Activated CD4-positive, CD25-positive, alpha-beta regulatory T cell treated with anti-CD3 and anti-CD28 coated beads, Interleukin-2, amount 50 U/mL, for 16 hours (primary cell): ENCODE measurements at regions not wholly inside any gene's neighbourhood (a gene's known extent, or its start where the extent isn't known, plus 50 kb on each side); places are given as distances from the start of the nearest gene placed in this dataset.

Experiments used
- DNase-seq: peaks from one replicate; pipeline ENCODE4 v3.0.0-alpha.2; 2020; ENCODE audit warnings: low read depth, low spot score

DNA sequence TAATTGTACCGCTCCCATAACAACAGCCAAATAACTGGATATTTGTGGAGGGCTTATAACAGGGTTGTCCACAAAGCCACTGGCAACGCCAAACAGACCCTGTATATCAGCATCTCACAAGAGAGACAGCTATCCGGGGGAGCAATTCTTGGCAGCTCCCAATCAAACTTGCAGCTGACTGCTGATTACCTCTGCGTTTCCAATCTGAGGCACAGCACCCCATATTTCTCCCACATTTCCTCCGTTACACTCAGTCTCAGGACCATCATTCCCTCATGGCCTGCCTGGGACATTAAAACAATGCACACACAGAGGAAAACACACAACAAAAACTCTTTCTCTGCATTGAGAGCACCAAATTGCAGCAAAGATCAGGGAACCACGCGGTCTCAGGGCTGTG is 67.8 kb upstream of the SDK1 start:
- DNase-seq = no peak

- no peak for DNase-seq
These were observed 67.0 kb upstream of the SDK1 start for GRCh38 chr7:3234051-3234450.

DNA sequence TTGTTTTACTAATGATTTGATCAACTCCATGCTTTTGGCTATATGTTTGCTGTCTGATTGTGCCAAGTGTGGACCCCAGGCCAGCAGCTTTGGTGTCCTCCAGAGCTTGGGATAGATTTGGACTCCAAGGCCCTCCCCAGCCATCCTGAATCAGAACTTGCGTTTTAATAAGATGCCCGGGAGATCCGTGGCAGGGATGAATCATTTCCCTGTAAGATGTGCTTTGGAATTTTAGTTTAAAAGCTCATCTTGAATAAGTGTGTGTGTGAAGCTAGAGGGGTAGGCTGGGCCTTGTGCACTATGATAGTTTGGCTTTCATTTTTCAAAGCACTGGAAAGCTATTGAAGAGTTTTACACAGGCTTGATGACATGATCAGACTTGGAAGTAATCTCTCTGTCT is 66.2 kb upstream of the SDK1 start:
- DNase-seq = no peak

- no peak for DNase-seq
These were observed 65.7 kb upstream of the SDK1 start for GRCh38 chr7:3235322-3235721.

DNA sequence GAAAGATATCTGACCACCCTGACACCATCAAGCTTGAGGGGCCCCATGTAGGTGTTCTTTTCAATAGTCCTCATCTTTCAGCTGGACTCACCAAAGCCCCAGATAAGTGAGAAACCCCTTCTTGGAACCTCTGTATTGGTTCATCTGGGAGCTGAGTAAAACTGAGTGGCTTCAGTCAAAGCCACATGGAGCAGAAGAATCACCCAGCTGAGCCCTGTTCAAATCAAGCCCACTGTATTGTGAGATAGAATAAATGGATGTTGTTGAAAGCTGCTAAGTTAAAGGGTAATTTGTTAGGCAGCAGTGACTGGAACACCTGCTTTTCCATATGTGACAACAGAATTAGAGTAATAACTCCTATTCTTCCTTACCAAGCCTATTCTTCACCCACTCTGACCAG is 64.8 kb upstream of the SDK1 start:
- no peak for DNase-seq

DNA sequence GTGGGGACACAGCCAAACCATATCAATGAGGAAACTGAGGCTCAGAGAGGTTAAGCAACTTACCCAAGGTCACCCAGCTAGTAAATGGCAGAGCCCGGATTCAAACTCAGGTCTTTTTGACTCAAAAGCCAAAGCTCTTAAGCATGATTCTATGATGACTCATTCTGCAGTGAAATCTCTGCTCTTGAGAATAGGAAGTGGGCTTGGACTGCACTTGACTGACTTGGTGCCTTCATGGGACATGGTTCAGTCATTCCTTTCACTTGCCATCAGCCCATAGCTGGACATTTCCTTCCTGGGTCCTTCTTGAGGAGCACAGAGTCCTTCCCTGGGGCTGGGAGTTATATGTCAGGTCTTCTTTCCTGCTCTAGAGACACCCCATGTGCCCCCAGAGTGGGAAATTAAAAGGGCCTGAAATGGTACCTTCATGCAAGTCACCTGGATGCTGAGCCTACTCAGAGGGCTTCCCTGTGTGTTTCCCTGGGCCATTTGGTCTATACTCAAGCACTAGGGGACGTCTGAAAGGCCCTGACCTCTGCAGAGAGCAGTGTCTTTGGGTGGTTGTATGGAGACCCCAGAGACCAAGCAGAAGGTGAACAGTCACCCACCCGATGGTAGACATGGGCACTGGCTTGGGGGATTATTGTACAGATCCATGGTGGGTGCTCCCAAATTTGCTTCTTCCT is 62.4 kb upstream of the SDK1 start:
- DNase-seq = no peak

GRCh38 chr7:3239291-3239691 is 61.8 kb upstream of the SDK1 start:
- no peak for DNase-seq

DNA sequence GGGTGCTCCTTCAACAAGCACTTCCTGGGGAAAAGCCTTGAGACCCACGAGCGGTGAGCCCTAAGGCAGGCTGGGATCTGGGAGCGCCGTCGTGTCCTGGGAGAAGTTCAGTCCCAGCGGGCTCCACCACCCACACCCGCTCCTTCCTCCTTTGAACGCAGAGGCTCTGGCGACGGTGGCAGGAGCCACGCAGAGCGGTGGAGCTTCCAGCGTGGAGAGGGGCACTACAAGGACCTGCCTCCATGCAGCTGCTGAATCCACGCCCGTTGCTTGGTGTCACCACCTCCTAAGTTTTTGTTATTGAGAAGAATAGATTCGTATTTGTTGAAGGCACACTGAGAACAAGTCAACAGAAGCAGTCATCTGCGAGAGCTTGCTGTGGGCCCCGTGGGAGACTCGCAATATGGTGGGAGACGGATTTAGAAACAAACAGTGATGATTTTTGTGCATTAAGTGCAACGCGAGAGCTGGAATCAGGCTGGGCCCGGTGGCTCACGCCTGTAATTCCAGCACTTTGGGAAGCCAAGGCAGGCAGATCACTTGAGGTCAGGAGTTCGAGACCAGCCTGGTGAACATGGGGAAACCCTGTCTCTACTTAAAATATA is 60.1 kb upstream of the SDK1 start:
- no peak for DNase-seq

DNA sequence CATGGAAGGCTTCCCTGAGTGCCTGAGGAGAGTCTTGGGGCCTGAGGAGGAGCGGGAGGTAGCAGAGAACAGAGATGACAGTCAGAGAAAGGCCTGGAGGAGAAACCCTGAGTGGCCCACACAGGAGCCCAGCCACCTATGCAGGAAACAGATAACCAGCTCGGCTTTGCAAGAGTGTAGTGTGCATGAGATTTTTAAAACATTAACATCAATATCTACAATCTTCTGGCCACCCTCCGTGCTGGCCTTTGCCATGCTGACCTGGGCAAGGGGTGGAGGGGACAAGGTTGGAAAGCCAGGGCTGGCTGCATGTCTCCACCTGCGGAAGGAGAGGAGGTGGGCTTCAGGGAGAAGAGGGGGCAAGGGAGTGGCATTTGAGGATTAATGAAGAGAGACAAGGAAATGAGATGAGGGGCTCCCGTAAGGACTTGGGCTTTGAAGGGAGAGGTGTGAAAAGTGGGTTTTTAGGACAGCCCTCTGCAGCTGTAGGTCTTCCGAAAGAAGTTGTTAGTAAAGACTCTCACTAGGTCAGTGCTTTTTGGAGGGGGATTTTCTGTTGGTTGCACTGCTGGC is 59.3 kb upstream of the SDK1 start:
- DNase-seq = no peak

GRCh38 chr7:3242398-3242972 is 58.6 kb upstream of the SDK1 start:
- no peak for DNase-seq

DNA sequence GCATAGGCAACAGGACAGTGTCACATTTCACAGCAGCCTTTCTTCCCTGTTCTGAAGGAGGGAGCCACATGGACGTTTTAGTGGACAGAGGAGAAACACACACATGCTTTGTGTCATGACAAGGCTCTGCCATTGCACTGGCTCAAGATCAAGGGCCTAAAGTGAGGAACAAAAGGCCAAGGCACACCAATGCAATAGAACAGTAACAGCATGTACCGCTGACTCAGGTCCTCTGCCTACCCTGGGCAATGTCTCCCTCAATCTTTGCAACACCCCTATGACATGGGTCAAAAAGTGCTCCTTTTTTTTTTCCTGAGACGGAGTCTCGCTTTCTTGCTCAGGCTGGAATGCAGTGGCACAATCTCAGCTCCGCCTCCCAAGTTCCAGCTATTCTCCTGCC is 57.8 kb upstream of the SDK1 start:
- DNase-seq = no peak

DNA sequence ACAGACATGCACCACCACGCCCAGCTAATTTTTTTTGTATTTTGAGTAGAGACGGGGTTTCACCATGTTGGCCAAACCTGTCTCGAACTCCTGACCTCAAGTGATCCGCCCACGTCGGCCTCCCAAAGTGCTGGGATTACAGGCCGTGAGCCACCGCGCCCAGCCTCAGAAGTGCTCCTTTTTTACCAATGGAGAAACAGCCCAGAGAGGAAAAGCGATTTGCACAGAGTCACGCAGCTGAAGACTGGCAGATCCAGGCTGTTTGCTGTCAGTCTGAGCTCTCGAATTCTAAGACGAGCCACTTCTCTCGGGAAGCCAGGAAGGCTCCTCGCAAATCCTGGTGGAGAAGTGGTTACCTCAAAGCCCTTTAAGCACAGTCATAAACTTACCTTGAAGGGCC is 57.4 kb upstream of the SDK1 start:
- DNase-seq = no peak

- no peak for DNase-seq
These were observed 56.7 kb upstream of the SDK1 start for GRCh38 chr7:3244241-3244814.

DNA sequence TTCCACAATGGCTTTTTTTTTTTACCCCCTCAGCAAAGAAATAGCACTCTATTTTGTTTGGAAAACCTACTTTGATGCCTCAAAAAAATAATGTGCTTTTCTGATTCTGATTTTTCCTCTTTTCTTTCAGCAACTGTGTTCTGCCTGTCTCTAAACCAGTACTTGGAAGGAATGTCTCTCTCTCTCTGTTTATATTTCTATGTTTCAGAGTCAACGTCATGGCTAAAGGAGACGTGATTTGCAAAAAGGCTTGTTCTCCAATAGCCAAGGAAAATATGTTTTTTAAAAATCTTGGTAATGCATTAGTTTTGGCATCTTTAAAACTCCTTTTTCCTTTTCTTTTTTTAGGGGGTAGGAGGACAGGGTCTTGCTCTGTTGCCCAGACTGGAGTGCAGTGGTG is 56.0 kb upstream of the SDK1 start:
- no peak for DNase-seq

DNA sequence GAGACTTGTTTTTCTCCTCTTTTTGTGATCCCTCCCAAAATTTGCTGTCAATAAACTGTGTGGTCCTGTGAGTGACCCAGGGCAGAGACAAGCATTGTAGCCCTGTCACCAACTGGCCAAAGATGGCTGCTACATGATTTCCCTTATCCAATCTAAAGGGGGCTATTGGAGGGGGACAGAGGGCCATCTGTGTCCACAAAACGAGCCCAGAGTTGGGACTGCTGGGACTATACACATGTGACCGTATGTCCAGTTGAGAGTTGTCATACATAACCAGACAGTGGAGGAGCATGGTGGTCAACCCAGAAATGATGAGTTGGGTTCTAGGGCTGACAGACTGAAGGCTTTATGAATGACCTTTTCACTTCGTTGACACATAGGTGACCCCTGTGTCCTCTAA is 55.3 kb upstream of the SDK1 start:
- DNase-seq = no peak

GRCh38 chr7:3246127-3246526 is 54.9 kb upstream of the SDK1 start:
- DNase-seq = no peak

- DNase-seq = no peak
These were observed 54.4 kb upstream of the SDK1 start for GRCh38 chr7:3246651-3247050.

DNA sequence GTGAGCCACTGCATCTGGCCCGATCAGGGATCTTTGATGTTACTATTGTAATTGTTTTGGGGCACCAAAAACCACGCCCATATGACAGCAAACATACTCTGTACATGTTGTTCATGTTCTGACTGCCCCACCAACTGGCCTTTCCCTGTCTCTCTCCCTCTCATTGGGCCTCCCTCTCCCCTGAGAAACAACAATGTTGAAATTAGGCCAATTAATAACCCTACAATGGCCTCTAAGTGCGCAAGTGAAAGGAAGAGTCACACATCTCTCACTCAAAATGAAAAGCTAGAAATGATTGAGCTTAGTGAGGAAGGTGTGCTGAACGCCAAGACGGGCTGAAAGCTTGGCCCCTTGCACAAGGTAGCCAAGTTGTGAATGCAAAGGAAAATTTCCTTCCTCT is 50.3 kb upstream of the SDK1 start:
- no peak for DNase-seq
